HepG2 (cell line): ENCODE measurements at regions not wholly inside any gene's neighbourhood (a gene's known extent, or its start where the extent isn't known, plus 50 kb on each side); places are given as distances from the start of the nearest gene placed in this dataset.
A peak's percentile ranks its signal among the peaks of the same experiment; 100 is the strongest.

Experiments
- ATAC-seq: fragments of 200-7000 bp; cut with Tn5 transposase; 3 replicates; pipeline ENCODE4 v1.9.1; 2020; ENCODE audit warnings: mild to moderate bottlenecking, moderate library complexity
- BruUV-seq: library from RNA; stranded (reverse); fragments of 400-500 nt; replicated peaks from 2 replicates; lab custom pipeline; 2021; lab: Mats Ljungman, UMichigan
- CTCF ChIA-PET: fragments of 300-600 bp; formaldehyde crosslinking; extraction: SDS; loops from one replicate; lab custom pipeline; 2021; ENCODE audit warnings: low total read pairs, inconsistent platforms, low intra/inter-chr PET ratio; lab: Yijun Ruan, JAX
- POLR2A ChIA-PET: fragments of 350-600 bp; sonication (Branson Sonifier 250); formaldehyde crosslinking; loops from one replicate; lab custom pipeline; 2020; ENCODE audit warnings: antibody characterized with exemption, inconsistent platforms; lab: Yijun Ruan, JAX
- DNase-seq: peaks from one replicate; pipeline ENCODE4 v3.0.0-alpha.2; 2015; ENCODE audit warnings: low spot score
- FAIRE-seq: peaks from 3 replicates; lab custom pipeline; 2011; peaks lifted over from hg19 to GRCh38; lab: Jason Lieb, UNC
- H2AFZ ChIP-seq: one replicate; pipeline ENCODE4 v1.6.1; 2011; ENCODE audit warnings: low read length, inconsistent platforms
- H3K27ac ChIP-seq: fragments of 300-600 bp; 3 replicates; pipeline ENCODE4 v1.8.0; 2011; ENCODE audit warnings: mixed run types, mild to moderate bottlenecking, mixed read lengths, low read length, inconsistent platforms; ENCODE audit not compliant: insufficient read depth; ENCODE audit errors: extremely low read length
- H3K27me3 ChIP-seq, 2 experiments: fragments of 200-600 bp in 1 of 2; 2 replicates in 1 of 2; 3 replicates in 1 of 2; pipeline versions ENCODE4 v1.6.0 to v1.8.0; 2011; ENCODE audit warnings: low read length in 2 of 2, mild to moderate bottlenecking in 2 of 2, moderate library complexity in 2 of 2, inconsistent platforms in 1 of 2; ENCODE audit not compliant: insufficient read depth in 2 of 2, control insufficient read depth in 1 of 2
- H3K36me3 ChIP-seq, 2 experiments: fragments of 200-600 bp in 1 of 2; replicated peaks in 1 of 2; 2 replicates in 1 of 2; 3 replicates in 1 of 2; pipeline versions ENCODE4 v1.5.1 to v1.8.0; 2011; ENCODE audit warnings: low read length in 2 of 2, inconsistent platforms in 1 of 2; ENCODE audit not compliant: insufficient read depth in 2 of 2, control insufficient read depth in 1 of 2
- H3K4me1 ChIP-seq: 2 replicates; pipeline ENCODE4 v1.5.1; 2012; ENCODE audit warnings: low read length, inconsistent platforms; ENCODE audit not compliant: insufficient read depth
- H3K4me2 ChIP-seq: 2 replicates; pipeline ENCODE4 v1.6.0; 2011; ENCODE audit warnings: low read depth, low read length, inconsistent platforms
- H3K4me3 ChIP-seq, 3 experiments: fragments of 200-600 bp in 1 of 3; sonication (generic), shearing (Covaris generic) in 1 of 3; replicated peaks in 1 of 3; 2 replicates each; pipeline ENCODE4 v1.5.1; 2011 to 2016; ENCODE audit warnings: low read length in 3 of 3, inconsistent platforms in 2 of 3, low read depth in 2 of 3, mild to moderate bottlenecking in 2 of 3, control low read depth in 1 of 3, mixed read lengths in 1 of 3; ENCODE audit not compliant: insufficient read depth in 1 of 3
- H3K79me2 ChIP-seq: one replicate; pipeline ENCODE4 v1.6.1; 2011; ENCODE audit warnings: low read length, inconsistent platforms; ENCODE audit not compliant: insufficient read depth
- H3K9ac ChIP-seq: 2 replicates; pipeline ENCODE4 v1.6.0; 2011; ENCODE audit warnings: mild to moderate bottlenecking, low read depth, low read length, inconsistent platforms; ENCODE audit not compliant: insufficient read depth
- H3K9me3 ChIP-seq: 2 replicates; pipeline ENCODE4 v1.5.1; 2012; ENCODE audit warnings: mild to moderate bottlenecking, low read length
- H4K20me1 ChIP-seq: 2 replicates; pipeline ENCODE4 v1.6.0; 2011; ENCODE audit warnings: inconsistent platforms, mild to moderate bottlenecking, low read length, moderate library complexity; ENCODE audit not compliant: insufficient read depth
- BRF2 ChIP-seq: sonication (generic); formaldehyde crosslinking; IDR thresholded peaks from 2 replicates; pipeline ENCODE4 v1.8.1; 2022; ENCODE audit warnings: mild to moderate bottlenecking, missing genetic modification reagents
- CTCF ChIP-seq: sonication (generic); formaldehyde crosslinking; IDR thresholded peaks from 2 replicates; pipeline ENCODE4 v1.5.0; 2020; ENCODE audit warnings: mild to moderate bottlenecking, missing genetic modification reagents, moderate library complexity
- GPN1 ChIP-seq: sonication (generic); formaldehyde crosslinking; IDR thresholded peaks from 2 replicates; pipeline ENCODE4 v1.5.1; 2020; ENCODE audit warnings: missing genetic modification reagents, borderline replicate concordance
- HNF4A ChIP-seq: sonication (generic); formaldehyde crosslinking; IDR thresholded peaks from 2 replicates; pipeline ENCODE4 v1.4.0; 2020; ENCODE audit warnings: missing genetic modification reagents
- MAF1 ChIP-seq: sonication (generic); formaldehyde crosslinking; IDR thresholded peaks from 2 replicates; pipeline ENCODE4 v1.5.0; 2020; ENCODE audit warnings: missing genetic modification reagents, borderline replicate concordance
- MBNL3 ChIP-seq: fragments of 250-450 bp; sonication (Bioruptor Pico); conservative IDR thresholded peaks from 2 replicates; pipeline ENCODE4 v1.8.0; 2022; ENCODE audit warnings: mild to moderate bottlenecking, inconsistent platforms
- SALL1 ChIP-seq: sonication (generic); formaldehyde crosslinking; IDR thresholded peaks from 2 replicates; pipeline ENCODE4 v1.8.0; 2022; ENCODE audit warnings: mild to moderate bottlenecking, missing genetic modification reagents
- TCF7L2 ChIP-seq: IDR thresholded peaks from 2 replicates; pipeline ENCODE4 v1.6.1; 2011; ENCODE audit warnings: mild to moderate bottlenecking, low read depth, low read length, moderate library complexity
- ZNF225 ChIP-seq: sonication (generic); formaldehyde crosslinking; IDR thresholded peaks from 2 replicates; pipeline ENCODE4 v1.4.0; 2020; ENCODE audit warnings: mild to moderate bottlenecking, missing genetic modification reagents
- ZNF572 ChIP-seq: sonication (generic); formaldehyde crosslinking; IDR thresholded peaks from 2 replicates; pipeline ENCODE4 v1.5.1; 2020; ENCODE audit warnings: mild to moderate bottlenecking, missing genetic modification reagents
- ZNF597 ChIP-seq: sonication (generic); formaldehyde crosslinking; IDR thresholded peaks from 2 replicates; pipeline ENCODE4 v1.5.0; 2020; ENCODE audit warnings: missing genetic modification reagents
- ZNF652 ChIP-seq: IDR thresholded peaks from 2 replicates; pipeline ENCODE4 v1.6.1; 2016; ENCODE audit warnings: low read depth, borderline replicate concordance
- ZNF772 ChIP-seq: sonication (generic); formaldehyde crosslinking; IDR thresholded peaks from 2 replicates; pipeline ENCODE4 v1.5.0; 2020; ENCODE audit warnings: mild to moderate bottlenecking, missing genetic modification reagents
- WGBS: methylation state at CpG from one replicate; pipeline ENCODE4 v1.1.6; 2017; ENCODE audit warnings: low lambda C conversion rate; 5-methylcytosine and 5-hydroxymethylcytosine counted together
- in situ Hi-C: cut with HindIII; loops from 2 replicates; pipeline ENCODE4 v1.10.0; 2017; ENCODE audit warnings: low pct_unique_long_range_greater_than_20kb; ENCODE audit not compliant: extremely low pct_ligation_motif_present
- intact Hi-C: fragments of 100-400 bp; cut with micrococcal nuclease; formaldehyde crosslinking; loops from one replicate; pipeline ENCODE4 v1.10.0; 2022; ENCODE audit not compliant: unreplicated experiment

DNA sequence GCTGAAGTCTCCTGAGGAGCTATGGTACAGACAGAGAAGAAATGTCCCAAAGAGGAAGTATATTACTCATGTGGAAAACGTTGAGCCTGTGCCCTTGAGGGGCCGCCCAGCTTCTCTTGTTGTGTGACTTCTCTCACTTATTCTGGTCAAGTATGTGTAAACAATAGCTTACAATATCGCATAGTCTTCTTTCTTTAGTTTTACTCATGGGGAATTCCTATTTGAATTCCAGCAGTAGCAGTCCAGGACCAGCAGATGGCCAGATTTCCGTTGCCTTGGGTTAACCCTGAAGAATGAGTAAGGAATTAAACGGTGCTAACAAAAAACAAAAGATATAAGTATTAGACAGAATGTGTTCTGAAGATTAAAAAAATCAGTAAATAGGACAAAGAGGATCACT is 522.0 kb upstream of the GJE1 start:
- ATAC-seq (peak; percentile 79), FAIRE-seq (no peak), DNase-seq (peak; percentile 7)
- H3K27ac ChIP-seq, result no peak overlapping the region
- H3K9ac ChIP-seq, result no peak overlapping the region
- H3K27me3 ChIP-seq, result no peaks in the 10 kb centered on the region; a peak in 1 of 5 replicates
- H3K36me3 ChIP-seq, result no peaks in the 10 kb centered on the region
- in situ Hi-C loops (no loop called here), intact Hi-C loops (no loop called here)
- 0 out of 2 replicates have a peak, but pooled peaks cover 12% of the 10 kb centered on the region for H3K9me3 ChIP-seq
- H3K4me2 ChIP-seq, result no peak overlapping the region
- no peak overlapping the region for H2AFZ ChIP-seq
- no TSS peak for BruUV-seq
- ChIA-PET POLR2A (no interaction called here), CTCF (no interaction called here)
- no peaks in the 10 kb centered on the region for H4K20me1 ChIP-seq
- H3K4me3 ChIP-seq, result no peak overlapping the region
- WGBS, result 2% methylated on average over 5 of the region's 5 CpGs
- TF ChIP-seq GPN1 (no peak), ZNF597 (CRISPR knock-in tag) (no peak), CTCF (CRISPR knock-in tag) (peak; percentile 28; the same call in 1 of the 2 replicates), ZNF225 (no peak), ZNF652 (CRISPR knock-in tag) (peak; percentile 72), ZNF772 (no peak)
- no peaks in the 10 kb centered on the region for H3K4me1 ChIP-seq
- no peaks in the 10 kb centered on the region for H3K79me2 ChIP-seq

- Histone ChIP-seq H2AFZ (no peak overlapping the region), H3K4me1 (no peaks in the 10 kb centered on the region), H3K36me3 (no peaks in the 10 kb centered on the region), H3K79me2 (no peaks in the 10 kb centered on the region), H3K4me3 (no peak overlapping the region), H4K20me1 (no peaks in the 10 kb centered on the region), H3K4me2 (no peak overlapping the region), H3K9ac (no peak overlapping the region), H3K9me3 (0 out of 2 replicates have a peak, but pooled peaks cover 12% of the 10 kb centered on the region), H3K27me3 (no peaks in the 10 kb centered on the region; a peak in 1 of 5 replicates), H3K27ac (no peak overlapping the region)
- DNase-seq (no peak), ATAC-seq (no peak), FAIRE-seq (no peak)
- BruUV-seq, result no TSS peak
- intact Hi-C loops (no loop called here), in situ Hi-C loops (no loop called here)
- CTCF ChIA-PET, result no interaction called here
- POLR2A ChIA-PET, result no interaction called here
- no peak for TF ChIP-seq HNF4A (CRISPR knock-in tag)
- no peak for TF ChIP-seq MBNL3
- TF ChIP-seq ZNF572 (CRISPR knock-in tag), result no peak
- TF ChIP-seq MAF1, result no peak
- no peak for TF ChIP-seq SALL1 (CRISPR knock-in tag)
- TF ChIP-seq BRF2, result no peak
- no peak for TF ChIP-seq TCF7L2
- 38% methylated on average over 3 of the region's 3 CpGs for WGBS
Observed at GRCh38 chr6:141607956-141608355, 524.8 kb upstream of the GJE1 start.
